Left lung (tissue), 4 donors: ENCODE measurements at regions not wholly inside any gene's neighbourhood (a gene's known extent, or its start where the extent isn't known, plus 50 kb on each side); places are given as distances from the start of the nearest gene placed in this dataset.

ENCODE experiments used
- ATAC-seq: fragments of 200-7000 bp; cut with Tn5 transposase; one replicate; pipeline ENCODE4 v1.9.1; 2020; ENCODE audit warnings: moderate library complexity
- DNase-seq, 4 donors: peaks; one replicate each; pipeline ENCODE4 v3.0.0-alpha.2; 2013 to 2020
- H3K27ac ChIP-seq, 2 donors: fragments of 200-600 bp; sonication (generic) in 1 of 2; one replicate each; pipeline versions ENCODE4 v1.5.0 to v1.8.0; 2020 to 2021
- H3K27me3 ChIP-seq, 2 donors: fragments of 200-600 bp; sonication (generic) in 1 of 2; one replicate each; pipeline versions ENCODE4 v1.5.0 to v1.8.0; 2020 to 2021
- H3K36me3 ChIP-seq, 2 donors: fragments of 200-600 bp; sonication (generic) in 1 of 2; one replicate each; pipeline versions ENCODE4 v1.5.0 to v1.8.0; 2020 to 2021
- H3K4me1 ChIP-seq, 2 donors: fragments of 200-600 bp; one replicate each; pipeline ENCODE4 v1.8.0; 2021
- H3K4me3 ChIP-seq, 2 donors: fragments of 200-600 bp; sonication (generic) in 1 of 2; one replicate each; pipeline versions ENCODE4 v1.5.0 to v1.8.0; 2020 to 2021; ENCODE audit warnings: mild to moderate bottlenecking in 1 of 2
- H3K9me3 ChIP-seq, 2 donors: fragments of 200-600 bp; sonication (generic) in 1 of 2; one replicate each; pipeline versions ENCODE4 v1.5.0 to v1.8.0; 2020 to 2021
- intact Hi-C, 2 donors: fragments of 100-400 bp; cut with DNase I; formaldehyde crosslinking; loops; one replicate each; pipeline versions ENCODE4 v1.11.2 to v1.14.2; 2022
- TF ChIP-seq, protein P1 (sequence below), 2 donors: fragments of 200-600 bp; sonication (generic) in 1 of 2; IDR thresholded peaks; one replicate each; pipeline versions ENCODE4 v1.5.0 to v1.8.0; 2021; ENCODE audit warnings: antibody characterized with exemption in 2 of 2
- donor health status: DM: no; HTN: yes; CAD: no.
- donor health status: DM: no; HTN: no; CAD: no.

DNA sequence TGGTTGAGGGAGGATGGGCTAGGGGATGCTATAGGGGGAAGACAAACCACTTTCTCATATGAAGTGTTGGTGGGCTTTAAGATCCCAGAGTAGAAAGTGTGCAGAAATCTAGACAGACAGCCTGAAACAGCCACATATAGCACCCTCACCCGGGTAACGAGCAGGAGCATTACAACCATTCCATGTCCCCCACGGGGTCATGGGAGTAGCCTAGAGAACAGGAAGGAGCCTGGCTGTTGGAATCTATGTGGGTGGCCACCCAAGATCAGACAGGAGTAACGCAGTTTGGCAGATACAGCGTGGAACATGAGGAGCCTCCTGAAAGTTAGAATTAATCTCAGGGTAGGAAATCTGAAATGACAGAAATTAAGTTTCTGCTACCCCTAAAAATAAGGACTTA, 146.1 kb upstream of the RAI14 start:
- TF ChIP-seq, protein P1, sequence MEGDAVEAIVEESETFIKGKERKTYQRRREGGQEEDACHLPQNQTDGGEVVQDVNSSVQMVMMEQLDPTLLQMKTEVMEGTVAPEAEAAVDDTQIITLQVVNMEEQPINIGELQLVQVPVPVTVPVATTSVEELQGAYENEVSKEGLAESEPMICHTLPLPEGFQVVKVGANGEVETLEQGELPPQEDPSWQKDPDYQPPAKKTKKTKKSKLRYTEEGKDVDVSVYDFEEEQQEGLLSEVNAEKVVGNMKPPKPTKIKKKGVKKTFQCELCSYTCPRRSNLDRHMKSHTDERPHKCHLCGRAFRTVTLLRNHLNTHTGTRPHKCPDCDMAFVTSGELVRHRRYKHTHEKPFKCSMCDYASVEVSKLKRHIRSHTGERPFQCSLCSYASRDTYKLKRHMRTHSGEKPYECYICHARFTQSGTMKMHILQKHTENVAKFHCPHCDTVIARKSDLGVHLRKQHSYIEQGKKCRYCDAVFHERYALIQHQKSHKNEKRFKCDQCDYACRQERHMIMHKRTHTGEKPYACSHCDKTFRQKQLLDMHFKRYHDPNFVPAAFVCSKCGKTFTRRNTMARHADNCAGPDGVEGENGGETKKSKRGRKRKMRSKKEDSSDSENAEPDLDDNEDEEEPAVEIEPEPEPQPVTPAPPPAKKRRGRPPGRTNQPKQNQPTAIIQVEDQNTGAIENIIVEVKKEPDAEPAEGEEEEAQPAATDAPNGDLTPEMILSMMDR (IDR thresholded peaks at IDR 0.05), result no peak
- H3K27ac ChIP-seq, result peak overlapping the region in 1 of 2 donors; percentile 72
- H3K9me3 ChIP-seq, result no peaks in the 10 kb centered on the region
- ATAC-seq (no peak), DNase-seq (no peak)
- H3K36me3 ChIP-seq, result no peaks in the 10 kb centered on the region
- no peak overlapping the region for H3K4me3 ChIP-seq
- no peaks in the 10 kb centered on the region for H3K27me3 ChIP-seq
- intact Hi-C loops, result no loop called here
- H3K4me1 ChIP-seq, result peaks cover 0 to 17% of the 10 kb centered on the region in 2 donors

DNA sequence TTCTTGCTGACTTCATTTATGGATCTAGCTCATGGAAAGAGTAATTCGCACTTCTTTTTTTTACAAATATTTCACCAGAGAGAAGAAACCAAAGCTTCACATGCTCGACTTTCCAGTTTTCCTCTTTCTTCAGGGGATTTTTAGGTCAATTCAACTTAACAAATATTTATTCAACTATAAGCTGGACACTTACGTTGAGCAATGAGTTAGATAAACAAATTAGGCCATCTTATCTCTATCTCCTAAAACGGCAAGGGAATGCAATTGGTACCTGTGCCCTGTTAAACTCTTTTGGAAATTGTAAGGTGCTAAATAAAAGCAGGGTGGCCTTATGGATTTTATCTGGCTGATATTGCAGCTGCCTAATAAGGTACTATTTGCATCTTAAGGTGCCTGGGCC, 145.1 kb upstream of the RAI14 start:
- DNase-seq, result no peak
- TF ChIP-seq, protein P1 (IDR thresholded peaks at IDR 0.05), result no peak
- no peaks in the 10 kb centered on the region for H3K9me3 ChIP-seq
- no peaks in the 10 kb centered on the region for H3K27me3 ChIP-seq
- H3K4me3 ChIP-seq, result no peak overlapping the region
- no peaks in the 10 kb centered on the region for H3K36me3 ChIP-seq
- peaks cover 0 to 17% of the 10 kb centered on the region in 2 donors for H3K4me1 ChIP-seq
- intact Hi-C loops, result no loop called here
- ATAC-seq, result peak; percentile 70
- H3K27ac ChIP-seq, result peak overlapping the region; percentile 29 to 72

DNA sequence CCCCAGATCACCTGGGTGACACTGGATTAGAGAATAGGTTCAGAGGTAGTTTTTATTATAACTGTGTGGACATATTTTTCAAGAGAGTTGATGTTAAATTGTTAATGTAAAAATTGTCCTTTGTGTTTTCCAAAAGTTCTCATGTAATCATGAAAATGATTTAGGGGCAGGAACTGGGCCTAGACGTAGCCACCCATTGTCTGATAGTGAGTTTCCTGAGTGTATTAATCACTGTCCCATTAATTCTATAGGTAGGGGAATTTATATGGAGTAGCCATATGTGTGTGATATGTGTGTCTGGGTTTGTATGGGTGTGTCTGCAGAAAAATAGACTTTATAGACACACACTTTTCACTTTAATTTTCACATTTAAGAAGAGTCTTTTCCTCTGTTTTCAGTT, 144.6 kb upstream of the RAI14 start:
- Histone ChIP-seq H3K4me3 (no peak overlapping the region), H3K27ac (peak overlapping the region; percentile 29 to 65), H3K36me3 (no peaks in the 10 kb centered on the region), H3K27me3 (no peaks in the 10 kb centered on the region), H3K4me1 (peaks cover 0 to 17% of the 10 kb centered on the region in 2 donors), H3K9me3 (no peaks in the 10 kb centered on the region)
- intact Hi-C loops, result no loop called here
- TF ChIP-seq, protein P1 (IDR thresholded peaks at IDR 0.05), result no peak
- DNase-seq, result no peak
- ATAC-seq, result peak; percentile 5

DNA sequence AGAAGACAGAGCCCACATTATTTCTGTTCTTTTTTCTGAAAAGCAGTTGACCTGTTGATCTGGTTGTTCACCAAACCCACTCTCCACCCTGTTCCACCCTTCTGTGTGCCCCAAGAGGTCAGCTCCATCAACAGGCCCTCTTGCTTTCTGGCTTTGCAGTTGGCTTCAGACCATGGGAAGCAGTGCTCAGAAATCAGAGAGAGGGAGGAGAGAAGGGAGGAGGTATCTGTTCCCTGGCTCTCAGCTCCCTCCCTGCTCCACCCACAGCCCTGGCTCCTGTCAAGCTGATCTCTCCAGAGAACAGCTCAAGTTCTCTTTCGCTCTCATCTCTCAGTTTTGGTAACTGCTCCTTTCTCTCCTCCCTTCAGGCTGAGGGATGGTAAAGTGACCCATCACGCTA, 144.2 kb upstream of the RAI14 start:
- Histone ChIP-seq H3K36me3 (no peaks in the 10 kb centered on the region), H3K4me3 (no peak overlapping the region), H3K9me3 (no peaks in the 10 kb centered on the region), H3K4me1 (peaks cover 0 to 17% of the 10 kb centered on the region in 2 donors), H3K27ac (peak overlapping the region in 1 of 2 donors; percentile 65), H3K27me3 (no peaks in the 10 kb centered on the region)
- DNase-seq (no peak), ATAC-seq (peak; percentile 78)
- TF ChIP-seq, protein P1 (IDR thresholded peaks at IDR 0.05), result no peak
- intact Hi-C loops, result no loop called here

DNA sequence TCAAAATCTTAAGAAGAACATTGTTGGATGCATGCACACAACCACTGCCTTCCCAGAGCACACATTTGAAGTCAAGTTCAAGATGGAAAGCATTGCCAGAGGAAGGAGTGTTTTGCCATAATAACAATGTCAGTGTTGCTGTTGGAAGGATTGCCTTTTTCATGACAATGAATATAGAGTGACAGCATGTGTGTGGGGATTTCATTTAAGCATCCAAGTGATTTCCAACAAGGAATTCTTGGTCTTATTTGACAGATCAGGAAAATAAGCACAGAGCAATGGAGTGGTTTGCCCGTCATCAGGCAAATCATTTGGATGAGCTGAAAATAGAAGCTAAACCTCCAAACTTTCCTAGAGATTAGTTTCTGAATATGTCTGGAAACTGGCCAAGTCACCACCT, 140.0 kb upstream of the RAI14 start:
- ATAC-seq (no peak), DNase-seq (no peak)
- Histone ChIP-seq H3K27me3 (no peaks in the 10 kb centered on the region), H3K9me3 (no peaks in the 10 kb centered on the region), H3K4me3 (no peak overlapping the region), H3K36me3 (no peaks in the 10 kb centered on the region), H3K4me1 (peaks cover 0 to 9% of the 10 kb centered on the region in 2 donors), H3K27ac (no peak overlapping the region)
- TF ChIP-seq, protein P1 (IDR thresholded peaks at IDR 0.05), result no peak
- intact Hi-C loops, result no loop called here
